Pancreas (tissue), 10 donors: ENCODE measurements at regions not wholly inside any gene's neighbourhood (a gene's known extent, or its start where the extent isn't known, plus 50 kb on each side); places are given as distances from the start of the nearest gene placed in this dataset.

Source experiments
- ATAC-seq, 4 donors: fragments of 200-7000 bp; cut with Tn5 transposase; one replicate each; pipeline versions ENCODE4 v1.8.0 to v1.9.1; 2020; ENCODE audit warnings: mild to moderate bottlenecking in 4 of 4, moderate library complexity in 4 of 4
- DNase-seq, 6 donors: peaks; one replicate each; pipeline ENCODE4 v3.0.0-alpha.2; 2020
- FAIRE-seq: peaks from 2 replicates; lab custom pipeline; 2012; peaks lifted over from hg19 to GRCh38; lab: Jason Lieb, UNC
- H3K27ac ChIP-seq, 4 donors: fragments of 200-600 bp; sonication (generic); 1 replicate in 3 of 4; 2 replicates in 1 of 4; pipeline versions ENCODE4 v1.5.0 to v1.8.0; 2020
- H3K27me3 ChIP-seq, 4 donors: fragments of 200-600 bp; one replicate each; pipeline ENCODE4 v1.8.0; 2021
- H3K36me3 ChIP-seq, 3 donors: fragments of 200-600 bp; sonication (generic) in 1 of 3; one replicate each; pipeline versions ENCODE4 v1.5.0 to v1.8.0; 2020 to 2021
- H3K4me1 ChIP-seq, 3 donors: fragments of 200-600 bp; one replicate each; pipeline ENCODE4 v1.8.0; 2021
- H3K4me3 ChIP-seq, 4 donors: fragments of 200-600 bp; sonication (generic) in 2 of 4; one replicate each; pipeline versions ENCODE4 v1.5.0 to v1.8.0; 2020 to 2021
- H3K9me3 ChIP-seq, 4 donors: fragments of 200-600 bp; one replicate each; pipeline ENCODE4 v1.8.0; 2021
- WGBS, 2 donors: extraction: QIAGEN DNeasy Blood & Tissue Kit; methylation state at CpG; one replicate each; pipeline ENCODE4 v1.1.7; 2013; 5-methylcytosine and 5-hydroxymethylcytosine counted together
- intact Hi-C, 3 donors: fragments of 100-400 bp; cut with DNase I; formaldehyde crosslinking; loops; one replicate each; pipeline versions ENCODE4 v1.11.1 to v1.14.2; 2022
- TF ChIP-seq, protein P1 (sequence below), 4 donors: fragments of 200-600 bp; sonication (generic) in 3 of 4; IDR thresholded peaks; one replicate each; pipeline versions ENCODE4 v1.5.0 to v1.8.0; 2021; ENCODE audit warnings: antibody characterized with exemption in 4 of 4
- donor health status: healthy with polysubstance abuse.
- donor health status: DM: no; HTN: no; CAD: no; lungs with moderate emphysema.
- donor health status: DM: no; HTN: no; CAD: no.
- donor health status: control.
- donor health status: control.
- donor health status: Bipolar disorder and iron deficiency.
- donor health status: DM: yes; HTN: yes; CAD: no.
- donor health status: DM: no; HTN: no; CAD: no.
- donor health status: DM: no; HTN: no; CAD: no.
- donor health status: DM: yes; HTN: yes; CAD: no.

DNA sequence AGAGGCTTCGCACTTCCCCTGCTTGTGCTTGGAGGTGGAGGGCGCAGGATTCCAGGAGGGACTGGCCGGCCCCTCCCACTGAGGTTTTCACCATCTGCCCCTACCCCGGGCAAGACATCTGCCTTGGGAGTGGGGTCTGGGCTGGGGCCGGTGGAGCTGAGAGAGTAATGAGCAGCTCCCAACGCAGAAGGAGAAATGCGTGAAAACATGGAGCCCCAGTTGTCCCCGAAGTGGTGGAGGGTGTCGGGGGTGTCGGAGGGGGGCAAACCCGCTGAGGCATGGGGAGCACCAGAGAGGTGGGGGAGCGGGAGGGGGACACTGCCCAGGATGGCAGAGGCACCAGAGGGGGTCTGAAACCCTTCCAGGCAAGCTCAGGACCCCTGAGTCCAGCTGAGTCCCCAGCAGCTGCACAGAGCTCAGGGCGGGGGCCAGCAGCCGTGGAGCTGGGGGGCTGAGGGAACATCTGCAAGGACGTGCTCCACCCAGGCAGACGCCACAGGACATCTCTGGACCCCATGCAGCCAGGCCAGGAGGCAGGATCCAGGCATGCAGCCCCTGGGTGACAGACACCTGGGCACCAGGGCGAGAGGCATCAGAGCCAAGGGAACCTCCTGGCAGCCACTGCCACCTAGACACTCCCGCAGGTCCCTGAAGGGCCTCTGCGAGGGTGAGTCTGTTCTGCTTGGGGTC is 110.6 kb downstream of the SIK1 start:
- WGBS, 2 donors, result 86 to 92% methylated on average over 19 of the region's 19 CpGs
- DNase-seq, result peak in 2 of 6 donors; percentile 18 to 65
- Histone ChIP-seq H3K4me1 (peaks cover 0 to 5% (median 2%) of the 10 kb centered on the region in 3 donors), H3K27ac (no peak overlapping the region), H3K27me3 (no peaks in the 10 kb centered on the region), H3K36me3 (no peaks in the 10 kb centered on the region), H3K4me3 (no peak overlapping the region), H3K9me3 (no peaks in the 10 kb centered on the region)
- no peak for ATAC-seq
- no peak for FAIRE-seq
- intact Hi-C loops, result no loop called here
- TF ChIP-seq, protein P1, sequence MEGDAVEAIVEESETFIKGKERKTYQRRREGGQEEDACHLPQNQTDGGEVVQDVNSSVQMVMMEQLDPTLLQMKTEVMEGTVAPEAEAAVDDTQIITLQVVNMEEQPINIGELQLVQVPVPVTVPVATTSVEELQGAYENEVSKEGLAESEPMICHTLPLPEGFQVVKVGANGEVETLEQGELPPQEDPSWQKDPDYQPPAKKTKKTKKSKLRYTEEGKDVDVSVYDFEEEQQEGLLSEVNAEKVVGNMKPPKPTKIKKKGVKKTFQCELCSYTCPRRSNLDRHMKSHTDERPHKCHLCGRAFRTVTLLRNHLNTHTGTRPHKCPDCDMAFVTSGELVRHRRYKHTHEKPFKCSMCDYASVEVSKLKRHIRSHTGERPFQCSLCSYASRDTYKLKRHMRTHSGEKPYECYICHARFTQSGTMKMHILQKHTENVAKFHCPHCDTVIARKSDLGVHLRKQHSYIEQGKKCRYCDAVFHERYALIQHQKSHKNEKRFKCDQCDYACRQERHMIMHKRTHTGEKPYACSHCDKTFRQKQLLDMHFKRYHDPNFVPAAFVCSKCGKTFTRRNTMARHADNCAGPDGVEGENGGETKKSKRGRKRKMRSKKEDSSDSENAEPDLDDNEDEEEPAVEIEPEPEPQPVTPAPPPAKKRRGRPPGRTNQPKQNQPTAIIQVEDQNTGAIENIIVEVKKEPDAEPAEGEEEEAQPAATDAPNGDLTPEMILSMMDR (IDR thresholded peaks at IDR 0.05), result no peak

DNA sequence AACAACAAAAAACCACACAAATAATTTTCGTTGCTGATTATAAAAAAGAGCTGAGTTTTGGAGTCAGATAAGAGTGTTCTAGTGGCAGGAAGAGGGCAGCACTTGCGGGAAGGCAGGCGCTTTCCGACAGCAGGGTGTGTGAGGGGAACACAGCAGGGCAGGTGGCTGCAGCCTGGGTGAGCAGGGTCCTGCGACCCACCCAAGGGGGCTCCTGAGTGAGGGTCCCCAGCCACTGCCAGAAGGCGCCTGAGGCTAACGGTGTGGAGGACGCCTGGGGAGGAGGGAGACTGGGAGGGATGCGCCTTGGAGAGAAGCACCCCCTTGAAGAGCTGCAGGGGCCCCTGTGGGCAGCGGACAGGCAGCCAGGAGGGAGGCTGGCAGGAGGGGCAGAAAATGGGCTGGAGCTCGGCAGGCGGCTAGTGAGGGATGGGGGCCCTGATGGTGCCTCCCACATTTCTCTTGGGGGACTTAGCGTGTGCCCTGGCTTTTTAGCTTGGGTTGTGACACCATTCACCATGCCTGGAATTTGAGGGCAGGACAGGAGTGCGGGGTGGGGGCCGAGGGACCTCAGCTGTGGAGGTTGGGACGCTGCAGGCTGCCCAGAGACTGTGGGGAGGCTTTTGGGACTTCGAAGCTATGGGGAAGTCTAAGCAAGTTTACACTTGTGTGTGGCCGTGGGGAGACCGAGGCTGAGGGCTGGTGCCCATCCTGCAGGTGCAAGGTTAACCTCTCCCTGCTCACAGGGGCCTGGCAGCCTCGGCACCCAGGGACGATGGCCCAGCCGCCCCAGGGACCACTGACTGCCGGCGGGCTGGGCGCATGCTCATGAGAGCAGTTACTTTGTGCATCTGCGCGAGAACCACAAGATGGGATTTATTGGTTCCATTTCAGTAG is 111.4 kb downstream of the SIK1 start:
- H3K27ac ChIP-seq, result no peak overlapping the region
- intact Hi-C loops, result no loop called here
- ATAC-seq (no peak), FAIRE-seq (no peak), DNase-seq (peak in 2 of 6 donors; percentile 17 to 45)
- H3K4me3 ChIP-seq, result no peak overlapping the region
- TF ChIP-seq, protein P1 (IDR thresholded peaks at IDR 0.05), result no peak
- no peaks in the 10 kb centered on the region for H3K9me3 ChIP-seq
- WGBS, 2 donors, result 75 to 82% methylated on average over 27 of the region's 27 CpGs
- no peaks in the 10 kb centered on the region for H3K27me3 ChIP-seq
- H3K36me3 ChIP-seq, result no peaks in the 10 kb centered on the region
- peaks cover 0 to 10% (median 8%) of the 10 kb centered on the region in 3 donors for H3K4me1 ChIP-seq

DNA sequence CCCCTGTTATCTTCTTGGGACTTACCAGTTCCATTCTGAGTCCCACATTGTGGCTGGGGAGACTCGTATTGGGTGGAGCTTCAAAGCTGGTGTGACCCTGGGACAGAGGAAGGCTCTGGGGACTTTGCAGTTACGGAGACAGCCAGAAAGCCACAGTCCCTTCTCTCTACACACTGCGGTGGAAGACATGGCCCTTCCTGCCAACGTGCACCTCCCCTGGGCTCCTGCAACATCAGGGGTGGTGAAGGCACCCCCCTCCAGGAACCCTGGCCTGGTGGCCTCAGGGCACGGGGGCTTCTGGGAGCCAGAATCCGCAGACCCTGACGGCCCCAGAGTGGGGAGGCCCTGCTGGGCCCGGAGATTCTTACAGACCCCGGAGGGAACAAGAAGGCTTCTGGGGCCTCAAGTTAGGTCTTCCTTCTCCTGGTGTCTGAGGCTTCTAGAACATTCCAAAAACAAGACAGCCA is 113.0 kb downstream of the SIK1 start:
- FAIRE-seq (no peak), ATAC-seq (no peak), DNase-seq (peak in 2 of 6 donors; percentile 18 to 61)
- TF ChIP-seq, protein P1 (IDR thresholded peaks at IDR 0.05), result no peak
- intact Hi-C loops, result no loop called here
- no peaks in the 10 kb centered on the region for H3K27me3 ChIP-seq
- no peak overlapping the region for H3K4me3 ChIP-seq
- no peaks in the 10 kb centered on the region for H3K9me3 ChIP-seq
- peaks cover 0 to 10% (median 8%) of the 10 kb centered on the region in 3 donors for H3K4me1 ChIP-seq
- 89 to 91% methylated on average over 9 of the region's 9 CpGs for WGBS, 2 donors
- no peaks in the 10 kb centered on the region for H3K36me3 ChIP-seq
- H3K27ac ChIP-seq, result no peak overlapping the region

DNA sequence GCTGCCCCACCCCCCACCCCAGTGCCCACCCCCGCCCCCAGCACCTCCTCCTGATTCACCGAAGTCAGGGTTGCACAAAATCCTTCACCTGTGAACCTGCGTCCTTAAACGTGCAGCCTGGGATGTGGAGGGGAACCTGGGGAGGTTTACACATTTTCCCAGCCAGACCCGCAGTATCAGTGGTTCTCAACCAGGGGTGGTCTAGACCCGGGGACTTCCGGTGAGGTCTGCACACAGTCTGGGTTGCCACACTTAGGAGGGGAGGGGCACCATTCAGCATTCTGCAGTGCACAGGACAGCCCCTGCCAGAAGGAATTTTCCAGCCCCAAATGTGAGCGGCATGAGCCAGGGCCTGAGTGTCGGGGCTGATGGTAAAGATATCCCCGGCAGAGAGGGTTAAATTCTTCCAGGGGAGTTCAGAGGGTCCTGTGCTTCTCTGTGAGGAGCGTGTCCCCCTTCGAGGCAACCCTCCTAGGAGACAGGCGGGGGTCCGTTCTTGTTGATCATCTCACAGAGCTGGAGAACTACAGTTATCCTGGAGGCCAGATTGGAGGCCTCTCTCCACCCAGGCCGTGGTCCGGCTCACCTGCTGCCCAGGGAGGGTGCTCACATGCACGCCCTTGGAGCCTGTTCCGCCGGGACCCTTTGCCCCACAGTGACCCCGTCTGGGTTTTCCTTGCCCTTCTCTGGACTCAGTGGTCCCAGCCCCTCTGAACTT is 113.6 kb downstream of the SIK1 start:
- TF ChIP-seq, protein P1 (IDR thresholded peaks at IDR 0.05), result no peak
- no peaks in the 10 kb centered on the region for H3K27me3 ChIP-seq
- DNase-seq (peak in 2 of 6 donors; percentile 15 to 51), ATAC-seq (no peak), FAIRE-seq (no peak)
- no peaks in the 10 kb centered on the region for H3K36me3 ChIP-seq
- peaks cover 0 to 10% (median 8%) of the 10 kb centered on the region in 3 donors for H3K4me1 ChIP-seq
- H3K9me3 ChIP-seq, result no peaks in the 10 kb centered on the region
- 85 to 86% methylated on average over 20 of the region's 20 CpGs for WGBS, 2 donors
- no peak overlapping the region for H3K4me3 ChIP-seq
- intact Hi-C loops, result no loop called here
- H3K27ac ChIP-seq, result no peak overlapping the region
